HEK293 (cell line): ENCODE measurements at regions not wholly inside any gene's neighbourhood (a gene's known extent, or its start where the extent isn't known, plus 50 kb on each side); places are given as distances from the start of the nearest gene placed in this dataset.

Experiments used
- CTCF ChIA-PET: fragments of 350-600 bp; formaldehyde crosslinking; extraction: SDS; loops from one replicate; lab custom pipeline; 2021; ENCODE audit warnings: antibody characterized with exemption; lab: Yijun Ruan, JAX
- POLR2A ChIA-PET: fragments of 300-600 bp; formaldehyde crosslinking; extraction: SDS; loops from one replicate; lab custom pipeline; 2020; ENCODE audit warnings: antibody characterized with exemption, inconsistent platforms; lab: Yijun Ruan, JAX
- H3K27ac ChIP-seq: fragments of 200-500 bp; sonication (Bioruptor generic); 2 replicates; pipeline ENCODE4 v1.5.1; 2014; ENCODE audit warnings: low read depth, low read length, control low read depth, inconsistent platforms; ENCODE audit errors: extremely low read depth
- H3K36me3 ChIP-seq, 2 experiments: fragments of 200-500 bp in 1 of 2; sonication (Bioruptor generic) in 1 of 2; 1 replicate in 1 of 2; 2 replicates in 1 of 2; pipeline ENCODE4 v1.5.1; 2014 to 2017; ENCODE audit warnings: inconsistent platforms in 2 of 2, low read length in 2 of 2; ENCODE audit not compliant: control insufficient read depth in 2 of 2, insufficient read depth in 1 of 2
- H3K4me1 ChIP-seq: fragments of 200-500 bp; sonication (Bioruptor generic); 2 replicates; pipeline ENCODE4 v1.5.1; 2014; ENCODE audit warnings: mild to moderate bottlenecking, low read length, inconsistent platforms; ENCODE audit not compliant: control insufficient read depth, insufficient read depth
- H3K4me3 ChIP-seq: 2 replicates; pipeline ENCODE4 v1.5.1; 2011; ENCODE audit warnings: low read depth, mild to moderate bottlenecking, control low read depth, low read length, moderate library complexity
- H3K9me3 ChIP-seq: fragments of 200-500 bp; sonication (Bioruptor generic); 2 replicates; pipeline ENCODE4 v1.5.1; 2014; ENCODE audit warnings: low read depth, low read length, inconsistent platforms; ENCODE audit not compliant: control insufficient read depth, insufficient read depth
- GFI1B ChIP-seq: fragments of 450-650 bp; formaldehyde crosslinking; IDR thresholded peaks from 2 replicates; pipeline ENCODE4 v1.5.1; 2016; ENCODE audit warnings: missing biosample characterization, missing genetic modification characterization
- MZF1 ChIP-seq: fragments of 450-650 bp; formaldehyde crosslinking; IDR thresholded peaks from 2 replicates; pipeline ENCODE4 v1.5.1; 2017; ENCODE audit warnings: missing biosample characterization, missing genetic modification characterization, borderline replicate concordance
- SCRT1 ChIP-seq: fragments of 450-650 bp; formaldehyde crosslinking; IDR thresholded peaks from 2 replicates; pipeline ENCODE4 v1.5.1; 2016; ENCODE audit warnings: missing biosample characterization, missing genetic modification characterization, borderline replicate concordance
- ZBTB1 ChIP-seq: fragments of 450-650 bp; formaldehyde crosslinking; IDR thresholded peaks from 2 replicates; pipeline ENCODE4 v1.5.1; 2016; ENCODE audit warnings: missing biosample characterization, missing genetic modification characterization
- ZBTB20 ChIP-seq: fragments of 450-650 bp; formaldehyde crosslinking; IDR thresholded peaks from 2 replicates; pipeline ENCODE4 v1.5.1; 2016; ENCODE audit warnings: missing biosample characterization, missing genetic modification characterization
- ZBTB6 ChIP-seq: fragments of 450-650 bp; formaldehyde crosslinking; IDR thresholded peaks from 2 replicates; pipeline ENCODE4 v1.5.1; 2017; ENCODE audit warnings: missing biosample characterization, missing genetic modification characterization
- ZBTB7A ChIP-seq: fragments of 450-650 bp; formaldehyde crosslinking; IDR thresholded peaks from 2 replicates; pipeline ENCODE4 v1.5.1; 2016; ENCODE audit warnings: low read depth, missing biosample characterization, missing genetic modification characterization
- ZFP3 ChIP-seq: fragments of 450-650 bp; formaldehyde crosslinking; IDR thresholded peaks from 2 replicates; pipeline ENCODE4 v1.5.1; 2016; ENCODE audit warnings: low read depth, missing biosample characterization, missing genetic modification characterization
- ZFP41 ChIP-seq: fragments of 450-650 bp; formaldehyde crosslinking; IDR thresholded peaks from 2 replicates; pipeline ENCODE4 v1.5.1; 2016; ENCODE audit warnings: missing biosample characterization, missing genetic modification characterization, borderline replicate concordance
- ZNF121 ChIP-seq: fragments of 450-650 bp; formaldehyde crosslinking; IDR thresholded peaks from 2 replicates; pipeline ENCODE4 v1.5.1; 2016; ENCODE audit warnings: missing biosample characterization, missing genetic modification characterization
- ZNF211 ChIP-seq: fragments of 450-650 bp; formaldehyde crosslinking; IDR thresholded peaks from 2 replicates; pipeline ENCODE4 v1.5.1; 2016; ENCODE audit warnings: low read depth, missing biosample characterization, missing genetic modification characterization
- ZNF366 ChIP-seq: fragments of 450-650 bp; formaldehyde crosslinking; conservative IDR thresholded peaks from 2 replicates; pipeline ENCODE4 v1.5.1; 2016; ENCODE audit warnings: missing biosample characterization, missing genetic modification characterization
- ZNF391 ChIP-seq: fragments of 450-650 bp; formaldehyde crosslinking; IDR thresholded peaks from 2 replicates; pipeline ENCODE4 v1.5.1; 2016; ENCODE audit warnings: low read depth, missing biosample characterization, missing genetic modification characterization, borderline replicate concordance
- ZNF426 ChIP-seq: fragments of 450-650 bp; formaldehyde crosslinking; IDR thresholded peaks from 2 replicates; pipeline ENCODE4 v1.5.1; 2017; ENCODE audit warnings: missing biosample characterization, missing genetic modification characterization, mild to moderate bottlenecking, inconsistent platforms, moderate library complexity
- ZNF544 ChIP-seq: fragments of 450-650 bp; formaldehyde crosslinking; IDR thresholded peaks from 2 replicates; pipeline ENCODE4 v1.5.0; 2017; ENCODE audit warnings: missing biosample characterization, missing genetic modification characterization
- ZNF629 ChIP-seq: fragments of 450-650 bp; formaldehyde crosslinking; IDR thresholded peaks from 2 replicates; pipeline ENCODE4 v1.5.1; 2017; ENCODE audit warnings: missing biosample characterization, missing genetic modification characterization
- ZNF768 ChIP-seq: fragments of 450-650 bp; formaldehyde crosslinking; IDR thresholded peaks from 2 replicates; pipeline ENCODE4 v1.5.1; 2018; ENCODE audit warnings: missing biosample characterization, mild to moderate bottlenecking, missing genetic modification characterization
- ZSCAN5A ChIP-seq: fragments of 450-650 bp; formaldehyde crosslinking; IDR thresholded peaks from 2 replicates; pipeline ENCODE4 v1.5.1; 2016; ENCODE audit warnings: missing biosample characterization, missing genetic modification characterization
- ZXDB ChIP-seq: fragments of 450-650 bp; formaldehyde crosslinking; IDR thresholded peaks from 2 replicates; pipeline ENCODE4 v1.5.1; 2016; ENCODE audit warnings: missing biosample characterization, missing genetic modification characterization
- TF ChIP-seq, protein P1 (sequence below): fragments of 450-650 bp; formaldehyde crosslinking; IDR thresholded peaks from 2 replicates; pipeline ENCODE4 v1.5.1; 2016; ENCODE audit warnings: missing biosample characterization, missing genetic modification characterization
- TF ChIP-seq, protein P2 (sequence below): fragments of 450-650 bp; formaldehyde crosslinking; IDR thresholded peaks from 2 replicates; pipeline ENCODE4 v1.5.1; 2016; ENCODE audit warnings: missing biosample characterization, missing genetic modification characterization
- TF ChIP-seq, protein P3 (sequence below): fragments of 450-650 bp; formaldehyde crosslinking; IDR thresholded peaks from 2 replicates; pipeline ENCODE4 v1.5.1; 2016; ENCODE audit warnings: missing biosample characterization, missing genetic modification characterization
- TF ChIP-seq, protein P4 (sequence below): fragments of 450-650 bp; formaldehyde crosslinking; IDR thresholded peaks from 2 replicates; pipeline ENCODE4 v1.5.1; 2016; ENCODE audit warnings: missing biosample characterization, missing genetic modification characterization, borderline replicate concordance

DNA sequence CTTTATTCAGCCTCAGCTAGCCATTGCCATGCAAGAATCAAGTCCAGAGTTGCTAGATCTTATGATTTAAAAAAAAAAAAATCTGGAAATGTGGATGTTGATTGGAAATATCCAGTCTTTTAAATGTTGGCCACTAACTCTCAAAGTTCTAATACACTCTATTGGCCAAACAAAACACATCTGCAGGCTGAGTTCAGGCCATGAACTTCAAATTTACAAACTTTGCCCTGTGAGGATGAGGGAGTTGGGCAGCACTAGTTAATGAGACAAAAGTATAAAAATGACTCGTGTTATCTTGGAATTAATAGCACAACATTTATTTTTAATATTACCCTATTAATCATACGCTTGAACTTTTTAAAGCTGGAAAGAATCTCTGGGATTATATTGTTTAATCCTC, 432.3 kb downstream of the PLPP3 start (continued):
- TF ChIP-seq, protein P1, sequence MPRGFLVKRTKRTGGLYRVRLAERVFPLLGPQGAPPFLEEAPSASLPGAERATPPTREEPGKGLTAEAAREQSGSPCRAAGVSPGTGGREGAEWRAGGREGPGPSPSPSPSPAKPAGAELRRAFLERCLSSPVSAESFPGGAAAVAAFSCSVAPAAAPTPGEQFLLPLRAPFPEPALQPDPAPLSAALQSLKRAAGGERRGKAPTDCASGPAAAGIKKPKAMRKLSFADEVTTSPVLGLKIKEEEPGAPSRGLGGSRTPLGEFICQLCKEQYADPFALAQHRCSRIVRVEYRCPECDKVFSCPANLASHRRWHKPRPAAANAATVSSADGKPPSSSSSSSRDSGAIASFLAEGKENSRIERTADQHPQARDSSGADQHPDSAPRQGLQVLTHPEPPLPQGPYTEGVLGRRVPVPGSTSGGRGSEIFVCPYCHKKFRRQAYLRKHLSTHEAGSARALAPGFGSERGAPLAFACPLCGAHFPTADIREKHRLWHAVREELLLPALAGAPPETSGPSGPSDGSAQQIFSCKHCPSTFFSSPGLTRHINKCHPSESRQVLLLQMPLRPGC (tag by site-specific recombination): no peak
- no peak for TF ChIP-seq ZBTB7A (tag by site-specific recombination)
- no peak for TF ChIP-seq ZNF426 (tag by site-specific recombination)
- no peak for TF ChIP-seq ZBTB20 (tag by site-specific recombination)

- no peak overlapping the region for H3K27ac ChIP-seq
- CTCF ChIA-PET: no interaction called here
- TF ChIP-seq ZNF768 (tag by site-specific recombination) (no peak), ZNF544 (tag by site-specific recombination) (no peak), ZBTB6 (tag by site-specific recombination) (no peak), ZNF211 (tag by site-specific recombination) (no peak), MZF1 (tag by site-specific recombination) (no peak), ZNF366 (tag by site-specific recombination) (no peak), ZXDB (tag by site-specific recombination) (no peak), ZNF121 (no peak), GFI1B (no peak), ZSCAN5A (no peak), SCRT1 (tag by site-specific recombination) (no peak), ZBTB1 (tag by site-specific recombination) (no peak), ZFP41 (tag by site-specific recombination) (no peak), ZNF391 (tag by site-specific recombination) (no peak), ZFP3 (tag by site-specific recombination) (no peak), ZNF629 (tag by site-specific recombination) (no peak)
- TF ChIP-seq, protein P2, sequence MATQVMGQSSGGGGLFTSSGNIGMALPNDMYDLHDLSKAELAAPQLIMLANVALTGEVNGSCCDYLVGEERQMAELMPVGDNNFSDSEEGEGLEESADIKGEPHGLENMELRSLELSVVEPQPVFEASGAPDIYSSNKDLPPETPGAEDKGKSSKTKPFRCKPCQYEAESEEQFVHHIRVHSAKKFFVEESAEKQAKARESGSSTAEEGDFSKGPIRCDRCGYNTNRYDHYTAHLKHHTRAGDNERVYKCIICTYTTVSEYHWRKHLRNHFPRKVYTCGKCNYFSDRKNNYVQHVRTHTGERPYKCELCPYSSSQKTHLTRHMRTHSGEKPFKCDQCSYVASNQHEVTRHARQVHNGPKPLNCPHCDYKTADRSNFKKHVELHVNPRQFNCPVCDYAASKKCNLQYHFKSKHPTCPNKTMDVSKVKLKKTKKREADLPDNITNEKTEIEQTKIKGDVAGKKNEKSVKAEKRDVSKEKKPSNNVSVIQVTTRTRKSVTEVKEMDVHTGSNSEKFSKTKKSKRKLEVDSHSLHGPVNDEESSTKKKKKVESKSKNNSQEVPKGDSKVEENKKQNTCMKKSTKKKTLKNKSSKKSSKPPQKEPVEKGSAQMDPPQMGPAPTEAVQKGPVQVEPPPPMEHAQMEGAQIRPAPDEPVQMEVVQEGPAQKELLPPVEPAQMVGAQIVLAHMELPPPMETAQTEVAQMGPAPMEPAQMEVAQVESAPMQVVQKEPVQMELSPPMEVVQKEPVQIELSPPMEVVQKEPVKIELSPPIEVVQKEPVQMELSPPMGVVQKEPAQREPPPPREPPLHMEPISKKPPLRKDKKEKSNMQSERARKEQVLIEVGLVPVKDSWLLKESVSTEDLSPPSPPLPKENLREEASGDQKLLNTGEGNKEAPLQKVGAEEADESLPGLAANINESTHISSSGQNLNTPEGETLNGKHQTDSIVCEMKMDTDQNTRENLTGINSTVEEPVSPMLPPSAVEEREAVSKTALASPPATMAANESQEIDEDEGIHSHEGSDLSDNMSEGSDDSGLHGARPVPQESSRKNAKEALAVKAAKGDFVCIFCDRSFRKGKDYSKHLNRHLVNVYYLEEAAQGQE: no peak
- TF ChIP-seq, protein P3, sequence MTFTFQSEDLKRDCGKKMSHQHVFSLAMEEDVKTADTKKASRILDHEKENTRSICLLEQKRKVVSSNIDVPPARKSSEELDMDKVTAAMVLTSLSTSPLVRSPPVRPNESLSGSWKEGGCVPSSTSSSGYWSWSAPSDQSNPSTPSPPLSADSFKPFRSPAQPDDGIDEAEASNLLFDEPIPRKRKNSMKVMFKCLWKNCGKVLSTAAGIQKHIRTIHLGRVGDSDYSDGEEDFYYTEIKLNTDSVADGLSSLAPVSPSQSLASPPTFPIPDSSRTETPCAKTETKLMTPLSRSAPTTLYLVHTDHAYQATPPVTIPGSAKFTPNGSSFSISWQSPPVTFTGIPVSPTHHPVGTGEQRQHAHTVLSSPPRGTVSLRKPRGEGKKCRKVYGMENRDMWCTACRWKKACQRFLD: no peak
- TF ChIP-seq, protein P4, sequence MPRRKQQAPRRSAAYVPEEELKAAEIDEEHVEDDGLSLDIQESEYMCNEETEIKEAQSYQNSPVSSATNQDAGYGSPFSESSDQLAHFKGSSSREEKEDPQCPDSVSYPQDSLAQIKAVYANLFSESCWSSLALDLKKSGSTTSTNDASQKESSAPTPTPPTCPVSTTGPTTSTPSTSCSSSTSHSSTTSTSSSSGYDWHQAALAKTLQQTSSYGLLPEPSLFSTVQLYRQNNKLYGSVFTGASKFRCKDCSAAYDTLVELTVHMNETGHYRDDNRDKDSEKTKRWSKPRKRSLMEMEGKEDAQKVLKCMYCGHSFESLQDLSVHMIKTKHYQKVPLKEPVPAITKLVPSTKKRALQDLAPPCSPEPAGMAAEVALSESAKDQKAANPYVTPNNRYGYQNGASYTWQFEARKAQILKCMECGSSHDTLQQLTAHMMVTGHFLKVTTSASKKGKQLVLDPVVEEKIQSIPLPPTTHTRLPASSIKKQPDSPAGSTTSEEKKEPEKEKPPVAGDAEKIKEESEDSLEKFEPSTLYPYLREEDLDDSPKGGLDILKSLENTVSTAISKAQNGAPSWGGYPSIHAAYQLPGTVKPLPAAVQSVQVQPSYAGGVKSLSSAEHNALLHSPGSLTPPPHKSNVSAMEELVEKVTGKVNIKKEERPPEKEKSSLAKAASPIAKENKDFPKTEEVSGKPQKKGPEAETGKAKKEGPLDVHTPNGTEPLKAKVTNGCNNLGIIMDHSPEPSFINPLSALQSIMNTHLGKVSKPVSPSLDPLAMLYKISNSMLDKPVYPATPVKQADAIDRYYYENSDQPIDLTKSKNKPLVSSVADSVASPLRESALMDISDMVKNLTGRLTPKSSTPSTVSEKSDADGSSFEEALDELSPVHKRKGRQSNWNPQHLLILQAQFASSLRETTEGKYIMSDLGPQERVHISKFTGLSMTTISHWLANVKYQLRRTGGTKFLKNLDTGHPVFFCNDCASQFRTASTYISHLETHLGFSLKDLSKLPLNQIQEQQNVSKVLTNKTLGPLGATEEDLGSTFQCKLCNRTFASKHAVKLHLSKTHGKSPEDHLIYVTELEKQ (tag by site-specific recombination): no peak
- no peaks in the 10 kb centered on the region for H3K9me3 ChIP-seq
- no peaks in the 10 kb centered on the region for H3K4me1 ChIP-seq
- H3K4me3 ChIP-seq: no peak overlapping the region
- H3K36me3 ChIP-seq: no peaks in the 10 kb centered on the region
- POLR2A ChIA-PET: interaction anchor here (1.2 kb wide), 1 partner anchor 13 kb away, joined by 3 read pairs; no protein-coding TSS in a partner anchor
Observed at GRCh38 chr1:56146449-56146848, 432.9 kb downstream of the PLPP3 start.
